ENCODE measurements at regions not wholly inside any gene's neighbourhood (a gene's known extent, or its start where the extent isn't known, plus 50 kb on each side); places are given as distances from the start of the nearest gene placed in this dataset.

DNA sequence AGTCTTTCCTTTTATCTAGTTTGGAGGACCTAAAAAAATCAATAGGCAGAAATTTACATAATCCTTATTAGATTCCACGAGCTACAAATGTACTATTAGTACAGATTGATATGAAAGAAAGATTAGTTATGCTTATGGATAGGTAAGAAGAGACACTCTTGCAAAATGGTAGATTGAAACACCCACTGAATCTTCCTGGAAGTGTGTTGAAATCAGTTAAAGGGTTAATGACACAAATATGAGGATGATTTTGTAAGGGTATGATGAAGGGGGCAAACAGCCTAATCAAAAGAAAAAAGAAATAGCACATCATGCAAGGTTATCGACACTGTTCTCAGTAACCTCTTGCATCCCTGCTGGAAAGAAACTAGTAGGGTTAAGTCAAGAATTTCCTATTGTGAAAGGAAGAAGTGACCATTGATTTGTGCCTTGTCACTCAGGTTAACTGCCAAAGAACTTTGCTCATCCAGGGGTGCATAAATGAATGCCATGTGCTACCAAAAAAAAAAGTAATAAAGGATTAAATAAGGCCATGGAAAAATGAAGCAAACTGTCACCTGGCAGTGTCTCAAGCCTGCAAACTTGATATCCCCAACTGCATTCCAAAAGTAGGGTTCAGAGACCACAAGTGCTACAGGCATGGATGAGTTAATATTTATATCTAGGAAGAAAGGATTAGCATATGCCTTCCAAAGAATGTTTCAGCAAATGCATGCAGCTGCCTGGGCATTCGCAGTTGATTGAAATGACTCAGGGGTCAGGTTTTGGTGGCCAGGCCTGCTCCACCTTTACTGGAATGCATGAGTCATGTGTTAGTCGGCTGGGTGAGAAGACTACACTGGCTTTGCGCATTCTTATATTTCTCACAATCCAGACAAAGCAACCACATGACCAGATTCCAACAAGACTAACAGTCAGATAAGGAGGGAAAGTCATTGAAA is 78.3 kb upstream of the ATXN3L start:
- peak overlapping the region; percentile 74 to 96 (median 84) for H3K27ac Mint-ChIP-seq
- no peak overlapping the region for H3K4me3 Mint-ChIP-seq
- no peaks in the 10 kb centered on the region for H3K36me3 Mint-ChIP-seq (ENCODE audit: low read depth)
- no peaks in the 10 kb centered on the region for H3K27me3 Mint-ChIP-seq (ENCODE audit: low read depth)
- H3K4me1 Mint-ChIP-seq = peaks cover 41% of the 10 kb centered on the region
- H3K9me3 Mint-ChIP-seq = peaks cover 16% of the 10 kb centered on the region
- no peak for TF ChIP-seq CTCF (IDR thresholded peaks at IDR 0.05; ENCODE audit: unreplicated experiment in 3 of 3)

DNA sequence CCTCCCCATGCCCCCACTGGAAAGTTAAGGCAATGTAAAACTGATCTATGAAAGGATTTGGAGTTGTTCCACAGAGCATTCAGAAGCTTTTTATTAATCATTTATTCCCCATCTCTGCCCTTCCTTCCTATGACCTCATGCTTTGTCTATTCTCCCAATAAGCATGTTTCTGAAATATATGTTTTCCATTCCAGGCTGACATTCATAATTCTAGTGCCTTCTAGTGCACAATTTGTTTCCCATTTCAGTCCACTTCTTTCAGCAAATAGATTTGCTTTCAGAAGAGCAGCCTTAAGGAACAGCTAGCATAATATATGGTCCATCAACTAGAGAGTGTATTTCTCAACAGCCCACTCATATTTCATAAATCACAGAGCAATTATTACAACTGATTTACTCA is 77.1 kb upstream of the ATXN3L start:
- Mint-ChIP-seq H3K4me3 (no peak overlapping the region), H3K36me3 (ENCODE audit: low read depth) (no peaks in the 10 kb centered on the region), H3K9me3 (peaks cover 21% of the 10 kb centered on the region), H3K27ac (peak overlapping the region; percentile 69 to 87 (median 74)), H3K27me3 (ENCODE audit: low read depth) (no peaks in the 10 kb centered on the region), H3K4me1 (peaks cover 41% of the 10 kb centered on the region)
- TF ChIP-seq CTCF (IDR thresholded peaks at IDR 0.05; ENCODE audit: unreplicated experiment in 3 of 3) = no peak

DNA sequence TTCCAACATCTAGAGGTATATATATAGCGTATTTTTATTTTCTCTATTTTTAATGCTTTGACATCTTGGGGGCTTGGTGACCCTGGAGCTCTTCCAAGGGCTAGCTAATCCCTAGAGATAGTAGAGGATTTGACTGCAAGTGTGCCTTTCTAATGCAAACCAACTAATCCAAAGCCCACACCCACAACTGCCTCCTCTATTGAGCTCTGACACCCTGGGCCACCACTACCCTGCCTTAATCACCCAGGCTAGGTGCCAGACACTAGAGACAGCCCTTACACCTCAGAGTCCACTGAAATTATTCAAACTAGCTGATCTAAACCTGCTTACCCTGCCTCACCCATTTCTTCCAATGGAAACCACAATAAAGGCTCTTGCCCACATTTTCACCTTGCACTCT is 69.6 kb upstream of the ATXN3L start:
- Mint-ChIP-seq H3K27ac (peak overlapping the region in 1 of 3 experiments; percentile 44), H3K9me3 (peaks cover 18% of the 10 kb centered on the region), H3K27me3 (ENCODE audit: low read depth) (no peaks in the 10 kb centered on the region), H3K4me3 (no peak overlapping the region), H3K36me3 (ENCODE audit: low read depth) (no peaks in the 10 kb centered on the region), H3K4me1 (peaks cover 24% of the 10 kb centered on the region)
- TF ChIP-seq CTCF (IDR thresholded peaks at IDR 0.05; ENCODE audit: unreplicated experiment in 3 of 3) = no peak

DNA sequence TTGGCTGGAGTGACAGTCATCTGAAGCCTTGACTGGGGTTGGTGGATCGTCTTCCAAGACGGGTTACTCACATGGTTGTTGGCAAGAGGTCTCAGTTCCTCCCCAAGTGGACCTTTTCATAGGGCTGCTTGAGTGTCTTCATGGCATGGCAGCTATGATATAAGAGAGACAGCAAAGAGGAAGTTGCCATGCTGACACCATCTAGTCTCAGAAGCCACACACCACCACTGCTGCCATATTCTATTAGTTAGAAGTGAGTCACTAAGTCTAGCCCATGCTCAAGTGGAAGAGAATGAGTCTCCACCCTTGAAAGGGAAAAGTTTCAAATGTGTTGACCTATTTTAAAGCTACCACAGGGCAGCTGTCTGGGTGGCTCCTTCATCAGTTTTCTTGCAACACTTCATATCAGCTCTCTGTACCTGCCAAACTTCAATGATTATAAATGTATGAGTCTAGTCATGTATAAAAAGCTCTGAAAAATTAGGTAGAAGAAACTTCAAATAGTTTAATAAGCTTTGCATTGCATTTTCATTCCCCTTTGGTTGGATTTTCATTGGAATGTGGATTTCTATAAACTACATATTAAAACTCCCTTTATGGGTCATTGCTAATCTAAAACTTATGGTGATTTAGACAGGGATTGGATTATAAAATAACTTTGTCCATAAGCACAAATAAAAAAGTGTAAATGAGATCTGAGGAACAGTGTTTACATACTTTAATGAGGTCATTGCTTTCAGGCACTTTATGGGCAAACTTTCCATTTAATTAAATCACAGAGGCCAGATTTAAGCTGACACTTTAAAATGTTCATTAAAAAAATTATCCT is 68.0 kb upstream of the ATXN3L start:
- Mint-ChIP-seq H3K4me3 (peak overlapping the region in 1 of 3 experiments; percentile 49), H3K9me3 (peaks cover 11% of the 10 kb centered on the region), H3K27ac (peak overlapping the region; percentile 80 to 87 (median 81)), H3K4me1 (peaks cover 35% of the 10 kb centered on the region), H3K36me3 (ENCODE audit: low read depth) (no peaks in the 10 kb centered on the region), H3K27me3 (ENCODE audit: low read depth) (no peaks in the 10 kb centered on the region)
- TF ChIP-seq CTCF (IDR thresholded peaks at IDR 0.05; ENCODE audit: unreplicated experiment in 3 of 3) = no peak

GRCh38 chrX:13386636-13387035 is 66.8 kb upstream of the ATXN3L start:
- Mint-ChIP-seq H3K27ac (peak overlapping the region; percentile 80 to 87 (median 81)), H3K36me3 (ENCODE audit: low read depth) (no peaks in the 10 kb centered on the region), H3K27me3 (ENCODE audit: low read depth) (no peaks in the 10 kb centered on the region), H3K9me3 (peaks cover 7% of the 10 kb centered on the region), H3K4me3 (peak overlapping the region in 1 of 3 experiments; percentile 11), H3K4me1 (peaks cover 38% of the 10 kb centered on the region)
- no peak for TF ChIP-seq CTCF (IDR thresholded peaks at IDR 0.05; ENCODE audit: unreplicated experiment in 3 of 3)

All from nephron (organoid).